HUES6 (cell line): ENCODE measurements at regions not wholly inside any gene's neighbourhood (a gene's known extent, or its start where the extent isn't known, plus 50 kb on each side); places are given as distances from the start of the nearest gene placed in this dataset.
A peak's percentile ranks its signal among the peaks of the same experiment; 100 is the strongest.
"Not testable (repeated sequence)": the region's sequence is repeated elsewhere in the genome, so short reads cannot be mapped to it uniquely, and the experiment has no call there.

Experiments
- H3K27ac ChIP-seq: 2 replicates; pipeline ENCODE4 v1.7.0; 2013; ENCODE audit warnings: low read depth, mild to moderate bottlenecking, low read length, inconsistent platforms
- H3K27me3 ChIP-seq: 2 replicates; pipeline ENCODE4 v1.6.1; 2013; ENCODE audit warnings: low read length; ENCODE audit not compliant: control insufficient read depth, insufficient read depth
- H3K36me3 ChIP-seq: 2 replicates; pipeline ENCODE4 v1.6.1; 2013; ENCODE audit warnings: low read length; ENCODE audit not compliant: control insufficient read depth, insufficient read depth
- H3K4me1 ChIP-seq: 2 replicates; pipeline ENCODE4 v1.6.1; 2013; ENCODE audit warnings: low read length; ENCODE audit not compliant: control insufficient read depth, insufficient read depth
- H3K4me3 ChIP-seq: 2 replicates; pipeline ENCODE4 v1.5.1; 2013; ENCODE audit warnings: low read depth, low read length
- H3K9ac ChIP-seq: one replicate; pipeline ENCODE4 v1.6.1; 2013; ENCODE audit warnings: mild to moderate bottlenecking, low read length
- H3K9me3 ChIP-seq: 2 replicates; pipeline ENCODE4 v1.6.1; 2013; ENCODE audit warnings: low read depth, low read length; ENCODE audit not compliant: control insufficient read depth, insufficient read depth

GRCh38 chr6:60750353-60751081 lies 1535.5 kb downstream of the KHDRBS2 start:
- H3K4me1 ChIP-seq, H3K9me3 ChIP-seq, H3K27me3 ChIP-seq, H3K27ac ChIP-seq, H3K4me3 ChIP-seq, H3K9ac ChIP-seq, H3K36me3 ChIP-seq: not testable (repeated sequence)

DNA sequence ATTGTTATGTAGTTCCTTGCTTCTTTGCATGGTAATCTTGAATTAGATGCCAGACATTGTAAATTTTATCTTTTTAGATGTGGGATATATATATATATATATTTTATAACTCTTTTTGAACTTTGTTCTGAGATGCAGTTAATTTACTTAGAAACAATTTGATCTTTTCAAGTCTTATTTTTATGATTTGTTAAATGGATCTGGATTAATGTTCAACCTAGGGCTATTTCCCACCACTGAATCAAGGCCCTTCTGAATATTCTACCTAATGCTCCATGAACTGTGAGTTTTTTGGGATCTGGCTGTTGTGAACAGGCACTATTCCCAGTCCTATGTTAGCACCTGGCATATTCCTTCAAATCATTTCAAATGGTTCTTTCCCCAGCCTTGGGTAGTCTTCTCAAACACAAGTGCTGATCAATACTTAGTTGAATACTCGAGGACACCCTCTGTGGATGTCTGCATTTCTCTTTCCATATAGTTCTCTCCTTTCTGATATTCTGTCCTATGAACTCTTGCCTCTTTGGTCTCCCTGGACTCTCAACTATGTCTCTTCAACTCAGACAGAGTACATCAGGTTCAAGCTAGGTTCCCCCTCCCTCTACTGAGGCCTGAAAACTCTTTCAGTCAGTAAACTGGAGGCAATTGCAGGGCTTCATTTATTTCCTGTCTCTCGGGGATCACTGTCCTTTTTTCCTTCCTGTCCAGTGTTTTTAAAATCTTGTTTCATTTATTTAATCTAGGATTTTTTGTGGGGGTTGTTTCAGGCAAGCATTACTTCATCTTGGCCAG lies 1538.1 kb downstream of the KHDRBS2 start:
- not testable (repeated sequence) for H3K9me3 ChIP-seq, H3K9ac ChIP-seq, H3K36me3 ChIP-seq, H3K4me3 ChIP-seq, H3K4me1 ChIP-seq, H3K27ac ChIP-seq, H3K27me3 ChIP-seq

GRCh38 chr6:60737764-60738425 lies 1548.1 kb downstream of the KHDRBS2 start:
- H3K9me3 ChIP-seq, H3K36me3 ChIP-seq, H3K4me3 ChIP-seq, H3K9ac ChIP-seq, H3K27ac ChIP-seq, H3K27me3 ChIP-seq, H3K4me1 ChIP-seq: not testable (repeated sequence)

DNA sequence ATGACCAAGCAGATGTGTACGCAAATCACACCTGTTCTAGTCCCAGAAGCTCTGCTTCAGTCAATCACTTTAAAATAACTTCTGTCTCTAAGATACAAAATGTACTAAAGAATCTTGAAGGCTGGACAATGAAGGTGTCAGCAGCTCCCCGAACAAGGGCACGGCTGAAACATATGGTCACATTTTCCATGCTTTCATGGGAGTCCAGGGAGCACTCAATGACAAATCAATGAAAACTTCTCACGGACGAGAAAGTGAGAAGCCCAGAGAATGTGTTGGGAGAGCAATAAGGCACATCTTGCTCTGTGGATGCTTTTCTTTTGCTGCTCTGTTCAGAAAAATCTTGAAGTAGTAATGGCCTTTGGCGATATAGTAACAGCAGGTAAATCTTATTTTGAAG lies 1548.7 kb downstream of the KHDRBS2 start:
- not testable (repeated sequence) for H3K4me1 ChIP-seq, H3K4me3 ChIP-seq, H3K27ac ChIP-seq, H3K36me3 ChIP-seq, H3K27me3 ChIP-seq, H3K9ac ChIP-seq, H3K9me3 ChIP-seq

DNA sequence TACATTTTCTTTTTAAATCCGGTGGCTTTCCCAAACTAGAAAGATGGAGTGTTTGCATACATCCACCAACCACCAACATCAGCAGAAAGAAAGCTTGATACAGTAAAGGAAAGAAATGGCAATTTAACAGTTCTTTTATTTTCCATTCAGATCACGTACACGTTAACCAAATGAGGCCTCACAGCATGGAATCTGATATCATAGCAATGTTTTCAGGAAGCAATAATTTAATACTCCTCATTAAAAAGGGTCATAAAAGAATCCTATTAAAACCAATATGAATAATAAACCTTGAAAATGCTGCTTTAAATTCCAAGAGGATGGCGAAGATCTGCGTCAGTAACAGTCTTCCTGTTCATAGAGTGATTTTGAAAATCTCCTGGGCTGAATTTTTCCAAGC lies 1562.1 kb downstream of the KHDRBS2 start:
- not testable (repeated sequence) for H3K4me1 ChIP-seq, H3K27ac ChIP-seq, H3K27me3 ChIP-seq, H3K9ac ChIP-seq, H3K36me3 ChIP-seq, H3K4me3 ChIP-seq, H3K9me3 ChIP-seq

DNA sequence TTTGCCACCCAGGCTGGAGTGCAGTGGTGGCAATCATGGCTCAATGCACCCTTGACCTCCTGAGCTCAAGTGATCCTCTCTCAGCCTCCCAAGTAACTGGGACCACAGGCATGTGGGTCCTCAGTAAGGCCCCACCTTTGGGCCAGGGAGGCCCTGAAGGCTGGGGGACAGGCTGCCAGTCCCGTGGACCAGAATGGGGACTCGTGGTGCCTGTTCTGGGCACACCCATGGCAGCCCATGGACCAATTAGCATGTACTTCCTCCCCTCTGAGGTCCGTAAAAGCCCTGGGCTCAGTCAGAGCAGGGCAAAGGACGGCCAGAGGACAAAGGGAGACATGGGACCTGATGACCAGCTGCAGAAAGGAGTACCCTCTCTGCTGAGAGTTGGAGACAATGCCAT lies 1590.8 kb downstream of the KHDRBS2 start:
- Histone ChIP-seq H3K27ac (no peak overlapping the region), H3K4me3 (no peak overlapping the region), H3K4me1 (no peaks in the 10 kb centered on the region), H3K36me3 (no peaks in the 10 kb centered on the region), H3K27me3 (no peaks in the 10 kb centered on the region), H3K9me3 (peaks cover 4% of the 10 kb centered on the region; the same call in 1 of the 2 replicates), H3K9ac (no peak overlapping the region)

- Histone ChIP-seq H3K4me1 (0 out of 2 replicates have a peak, but pooled peaks cover 8% of the 10 kb centered on the region), H3K9ac (no peak overlapping the region), H3K9me3 (no peaks in the 10 kb centered on the region), H3K36me3 (no peaks in the 10 kb centered on the region), H3K27me3 (no peaks in the 10 kb centered on the region), H3K4me3 (no peak overlapping the region), H3K27ac (no peak overlapping the region)
Measured at GRCh38 chr6:60687085-60687484, 1598.9 kb downstream of the KHDRBS2 start.

DNA sequence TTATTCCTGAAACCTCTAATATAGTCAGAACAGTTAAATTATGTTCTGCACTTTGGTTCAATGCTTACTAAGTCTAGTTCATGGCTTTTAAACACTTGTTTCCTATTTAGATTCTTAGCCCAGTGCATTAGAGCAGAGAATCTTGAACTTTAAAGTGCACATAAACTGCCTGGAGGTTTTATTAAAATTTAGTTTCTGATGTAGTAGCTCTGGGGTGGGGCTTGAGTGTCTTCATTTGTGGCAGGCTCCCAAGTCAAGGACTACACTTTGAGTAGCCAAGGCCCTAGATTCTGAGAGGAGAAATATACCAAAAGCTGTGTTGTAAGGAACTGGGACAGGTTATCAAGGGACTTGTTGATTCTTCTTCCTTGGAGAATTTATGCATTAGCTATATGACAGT lies 1604.2 kb downstream of the KHDRBS2 start:
- H3K9me3 ChIP-seq: no peaks in the 10 kb centered on the region
- H3K4me3 ChIP-seq: no peak overlapping the region
- H3K9ac ChIP-seq: no peak overlapping the region
- H3K36me3 ChIP-seq: no peaks in the 10 kb centered on the region
- no peak overlapping the region for H3K27ac ChIP-seq
- H3K4me1 ChIP-seq: no peaks in the 10 kb centered on the region
- H3K27me3 ChIP-seq: no peaks in the 10 kb centered on the region

DNA sequence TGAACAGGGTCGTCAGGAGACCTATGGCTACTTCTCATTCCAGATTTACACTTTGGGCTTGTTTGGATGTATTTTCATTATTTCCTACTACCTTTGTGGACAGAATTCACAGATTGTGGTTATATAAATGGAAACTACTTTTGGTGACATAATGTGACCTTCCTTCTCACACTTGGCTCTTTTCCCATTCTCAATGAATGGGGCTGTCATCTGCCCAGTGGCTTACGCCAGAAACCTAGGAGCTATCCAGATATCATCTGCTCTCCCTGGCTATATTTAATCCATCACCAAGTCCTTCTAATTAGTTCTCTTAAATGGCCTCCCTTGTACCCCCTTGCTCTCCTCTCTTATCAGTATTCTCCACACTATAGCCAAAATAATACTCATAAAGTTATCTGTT lies 1606.8 kb downstream of the KHDRBS2 start:
- H3K9me3 ChIP-seq: peaks cover 10% of the 10 kb centered on the region; the same call in 1 of the 2 replicates
- no peak overlapping the region for H3K9ac ChIP-seq
- no peaks in the 10 kb centered on the region for H3K4me1 ChIP-seq
- H3K36me3 ChIP-seq: 0 out of 2 replicates have a peak, but pooled peaks cover 2% of the 10 kb centered on the region
- no peaks in the 10 kb centered on the region for H3K27me3 ChIP-seq
- H3K4me3 ChIP-seq: no peak overlapping the region
- no peak overlapping the region for H3K27ac ChIP-seq

- Histone ChIP-seq H3K27me3 (no peaks in the 10 kb centered on the region), H3K9me3 (peaks cover 25% of the 10 kb centered on the region), H3K36me3 (0 out of 2 replicates have a peak, but pooled peaks cover 5% of the 10 kb centered on the region), H3K27ac (peak overlapping the region; percentile 80), H3K9ac (no peak overlapping the region), H3K4me3 (peak overlapping the region; percentile 18; the same call in 1 of the 2 replicates), H3K4me1 (peaks cover 19% of the 10 kb centered on the region; the same call in 1 of the 2 replicates)
Measured at GRCh38 chr6:60671369-60671768, 1614.7 kb downstream of the KHDRBS2 start.

DNA sequence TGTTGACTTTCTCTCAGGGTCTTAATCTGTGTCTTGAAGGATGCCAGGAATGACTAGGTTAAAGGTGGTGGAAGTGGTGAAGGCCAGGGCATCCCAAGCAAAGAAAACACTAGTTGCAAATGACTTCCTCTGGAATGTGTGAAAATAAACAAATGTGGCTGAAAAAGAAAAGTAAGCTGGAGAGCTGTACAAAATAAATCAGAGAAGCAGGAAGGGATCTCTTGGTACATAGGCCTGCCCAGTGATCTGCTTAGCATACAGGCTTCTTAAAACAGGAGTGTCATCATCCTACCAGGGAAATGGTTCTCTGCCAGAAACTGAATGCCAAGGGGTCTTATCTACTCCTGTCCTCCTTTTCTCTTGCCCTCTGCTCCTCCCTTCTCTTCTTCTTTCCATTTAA lies 1616.0 kb downstream of the KHDRBS2 start:
- Histone ChIP-seq H3K36me3 (0 out of 2 replicates have a peak, but pooled peaks cover 5% of the 10 kb centered on the region), H3K27ac (peak overlapping the region; percentile 80; the same call in 1 of the 2 replicates), H3K4me1 (peaks cover 19% of the 10 kb centered on the region; the same call in 1 of the 2 replicates), H3K9ac (no peak overlapping the region), H3K4me3 (no peak overlapping the region), H3K9me3 (peaks cover 31% of the 10 kb centered on the region), H3K27me3 (no peaks in the 10 kb centered on the region)
